Heart left ventricle (tissue), 13 donors: ENCODE measurements at regions not wholly inside any gene's neighbourhood (a gene's known extent, or its start where the extent isn't known, plus 50 kb on each side); places are given as distances from the start of the nearest gene placed in this dataset.

Source experiments
- CTCF ChIP-seq, 12 donors: fragments of 200-600 bp; sonication (generic) in 4 of 12; IDR thresholded peaks; one replicate each; pipeline versions ENCODE4 v1.5.0 to v1.8.0; 2018 to 2022; ENCODE audit warnings: antibody characterized with exemption in 12 of 12, mild to moderate bottlenecking in 5 of 12
- POLR2A ChIP-seq, 2 donors: fragments of 450-650 bp; IDR thresholded peaks; one replicate each; pipeline ENCODE4 v1.6.1; 2017; ENCODE audit warnings: antibody characterized with exemption in 2 of 2, mild to moderate bottlenecking in 2 of 2, moderate library complexity in 2 of 2
- donor health status: ischemic (EF 13 %, LVEDD 7.1; RV severe dilation, severe dysfunction).
- donor health status: DM: no; HTN: yes; CAD: no.
- donor health status: DM: no; HTN: no; CAD: no.
- donor health status: ischemic (EF 25% LVEDD 6.9; RV normal size, moderate dysfunction).
- donor health status: ischemic (EF 25% LVEDD 5.7; RV mildly dilated, moderate dysfunction).
- donor health status: ischemic (EF 35%, LVEDD 5.7; RV mildly dilated, moderate dysfunction).
- donor health status: nonischemic (EF 11% LVEDD 7.7; RV severe dilation, severe dysfunction).
- donor health status: DM: yes; HTN: yes; CAD: no.
- donor health status: PGD.
- donor health status: ischemic (EF 29% LVEDD 5.4; RV normal size, mild dysfunction).
- donor health status: nonischemic (EF 23%, LVEDD 6.1; RV moderate dilation, normal function).

GRCh38 chr2:66691031-66691965, 256.4 kb downstream of the MEIS1 start:
- no peak for TF ChIP-seq CTCF (IDR thresholded peaks at IDR 0.05)
- TF ChIP-seq POLR2A (IDR thresholded peaks at IDR 0.05) = no peak
